ENCODE measurements at regions not wholly inside any gene's neighbourhood (a gene's known extent, or its start where the extent isn't known, plus 50 kb on each side); places are given as distances from the start of the nearest gene placed in this dataset.

- no peak for TF ChIP-seq CTCF (IDR thresholded peaks at IDR 0.05; ENCODE audit: extremely low read depth in 1 of 2, insufficient read depth in 1 of 2, low read depth in 1 of 2, low read length in 2 of 2)
- no peak for TF ChIP-seq POLR2AphosphoS5 (IDR thresholded peaks at IDR 0.05; ENCODE audit: insufficient read depth, low read depth, low read length)
Measured at GRCh38 chr2:156196031-156196430, 136.5 kb downstream of the NR4A2 start.
